ENCODE measurements at regions not wholly inside any gene's neighbourhood (a gene's known extent, or its start where the extent isn't known, plus 50 kb on each side); places are given as distances from the start of the nearest gene placed in this dataset.
A peak's percentile ranks its signal among the peaks of the same experiment; 100 is the strongest.

DNA sequence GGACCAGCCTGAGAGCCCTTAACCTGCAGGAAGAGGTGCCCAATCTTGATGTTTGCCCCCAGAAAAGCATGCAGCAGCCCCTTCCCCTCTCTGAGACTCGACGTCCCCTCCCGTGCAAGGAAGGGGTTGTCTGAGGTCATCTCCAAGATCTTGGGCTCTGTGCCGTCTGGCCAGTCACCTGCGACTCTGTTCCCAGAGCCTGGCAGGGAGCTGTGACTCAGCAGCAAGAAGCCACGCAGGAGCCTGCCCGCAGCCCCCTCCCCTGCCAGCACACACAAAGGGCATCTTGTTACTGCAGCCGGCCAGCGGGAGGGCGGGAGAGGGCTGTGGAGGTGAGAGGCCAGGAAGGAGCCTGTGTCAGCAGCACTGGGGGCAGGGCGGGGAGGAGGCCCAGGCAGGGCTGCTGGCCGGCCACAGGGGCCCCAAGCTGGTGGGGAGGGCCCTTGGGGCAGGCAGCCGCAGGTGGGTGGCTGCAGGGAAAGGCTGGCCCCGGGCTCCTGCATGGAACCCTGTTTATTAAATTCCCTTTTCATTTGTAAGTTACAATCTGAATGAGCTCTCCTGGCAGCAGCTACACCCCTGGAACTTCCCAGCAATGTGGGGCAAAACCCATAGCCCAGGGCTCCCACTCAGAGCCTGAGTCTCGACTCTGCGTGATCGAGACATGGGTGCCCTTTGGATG lies 103.7 kb upstream of the ZMIZ1 start:
- WGBS (ENCODE audit: insufficient coverage, insufficient read length): no CpG with 5 or more reads among the region's 17 CpGs
- Histone ChIP-seq H3K4me1 (ENCODE audit: control insufficient read depth, insufficient read depth, low read length) (peaks cover 6% of the 10 kb centered on the region), H3K36me3 (ENCODE audit: control insufficient read depth, insufficient read depth, low read length) (no peaks in the 10 kb centered on the region), H3K27me3 (ENCODE audit: control insufficient read depth, insufficient read depth, low read length) (no peaks in the 10 kb centered on the region), H3K9me3 (ENCODE audit: control insufficient read depth, insufficient read depth, low read length) (no peaks in the 10 kb centered on the region), H3K27ac (ENCODE audit: low read length) (no peak overlapping the region), H3K4me3 (ENCODE audit: low read length) (no peak overlapping the region)
- peak; percentile 48 for DNase-seq (ENCODE audit: low read depth, low spot score)

DNA sequence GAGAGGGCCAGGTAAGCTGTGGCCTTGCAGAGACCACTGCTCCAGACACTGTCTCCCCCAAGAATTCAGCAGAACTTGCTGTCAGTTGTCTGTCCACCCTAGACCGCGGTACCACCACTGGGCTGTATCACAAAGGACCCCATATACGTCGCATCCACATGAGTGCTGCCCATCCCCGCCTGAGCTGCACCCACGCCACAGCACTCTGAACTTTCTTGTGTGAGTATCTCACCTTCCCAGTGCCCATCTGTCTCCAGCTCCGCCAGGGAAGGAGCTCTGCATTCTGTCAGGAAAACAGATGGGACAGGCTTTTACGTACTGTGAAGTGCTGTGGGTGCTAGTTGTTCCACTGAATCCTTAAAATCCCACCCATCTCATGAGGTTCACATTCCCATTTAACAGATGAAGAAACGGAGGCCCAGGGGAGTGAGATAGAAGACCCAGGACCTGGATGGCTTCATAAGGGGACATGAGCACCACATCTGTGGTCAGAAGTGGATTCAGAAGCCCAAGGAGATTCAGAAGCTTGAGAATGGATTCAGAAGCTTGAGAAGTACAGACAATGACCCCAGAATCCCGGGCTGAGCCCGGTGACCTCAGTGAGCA lies 102.5 kb upstream of the ZMIZ1 start:
- DNase-seq (ENCODE audit: low read depth, low spot score): no peak
- Histone ChIP-seq H3K27ac (ENCODE audit: low read length) (no peak overlapping the region), H3K27me3 (ENCODE audit: control insufficient read depth, insufficient read depth, low read length) (no peaks in the 10 kb centered on the region), H3K4me3 (ENCODE audit: low read length) (no peak overlapping the region), H3K36me3 (ENCODE audit: control insufficient read depth, insufficient read depth, low read length) (no peaks in the 10 kb centered on the region), H3K9me3 (ENCODE audit: control insufficient read depth, insufficient read depth, low read length) (no peaks in the 10 kb centered on the region), H3K4me1 (ENCODE audit: control insufficient read depth, insufficient read depth, low read length) (peaks cover 6% of the 10 kb centered on the region)
- WGBS (ENCODE audit: insufficient coverage, insufficient read length): no CpG with 5 or more reads among the region's 11 CpGs

DNA sequence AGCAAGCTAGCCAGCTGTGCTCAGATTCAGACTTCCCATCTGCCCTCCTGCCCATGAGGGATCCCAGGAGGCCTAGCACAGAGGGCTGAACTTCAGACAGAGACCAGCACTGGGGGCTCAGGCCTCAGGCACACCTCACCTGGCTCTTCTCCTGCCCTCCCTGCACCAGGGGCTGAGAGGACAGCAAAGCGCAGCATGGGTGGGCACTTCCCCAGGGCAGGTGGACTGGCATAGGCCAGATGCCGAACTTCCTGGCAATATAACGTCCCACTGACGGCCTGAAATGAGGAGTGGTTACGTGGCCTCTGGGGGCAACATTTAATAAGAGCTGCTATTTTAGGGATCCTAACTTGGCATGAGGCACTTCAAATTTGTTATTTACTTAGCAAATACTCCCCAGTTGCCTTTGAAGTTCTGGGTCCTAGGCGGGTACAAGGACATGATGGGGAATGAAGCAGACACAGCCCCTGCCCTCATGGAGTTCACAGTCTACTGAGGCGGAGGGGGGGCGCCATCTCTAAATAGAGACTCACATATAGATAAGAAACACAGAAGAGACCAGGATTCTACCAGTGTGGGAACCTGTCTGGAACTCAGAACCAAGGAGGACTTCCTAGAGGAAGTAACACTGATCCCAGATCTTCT lies 101.8 kb upstream of the ZMIZ1 start:
- no peaks in the 10 kb centered on the region for H3K36me3 ChIP-seq (ENCODE audit: control insufficient read depth, insufficient read depth, low read length)
- H3K27ac ChIP-seq (ENCODE audit: low read length): no peak overlapping the region
- no peak overlapping the region for H3K4me3 ChIP-seq (ENCODE audit: low read length)
- H3K4me1 ChIP-seq (ENCODE audit: control insufficient read depth, insufficient read depth, low read length): peaks cover 6% of the 10 kb centered on the region
- no peak for DNase-seq (ENCODE audit: low read depth, low spot score)
- no CpG with 5 or more reads among the region's 8 CpGs for WGBS (ENCODE audit: insufficient coverage, insufficient read length)
- no peaks in the 10 kb centered on the region for H3K27me3 ChIP-seq (ENCODE audit: control insufficient read depth, insufficient read depth, low read length)
- no peaks in the 10 kb centered on the region for H3K9me3 ChIP-seq (ENCODE audit: control insufficient read depth, insufficient read depth, low read length)

DNA sequence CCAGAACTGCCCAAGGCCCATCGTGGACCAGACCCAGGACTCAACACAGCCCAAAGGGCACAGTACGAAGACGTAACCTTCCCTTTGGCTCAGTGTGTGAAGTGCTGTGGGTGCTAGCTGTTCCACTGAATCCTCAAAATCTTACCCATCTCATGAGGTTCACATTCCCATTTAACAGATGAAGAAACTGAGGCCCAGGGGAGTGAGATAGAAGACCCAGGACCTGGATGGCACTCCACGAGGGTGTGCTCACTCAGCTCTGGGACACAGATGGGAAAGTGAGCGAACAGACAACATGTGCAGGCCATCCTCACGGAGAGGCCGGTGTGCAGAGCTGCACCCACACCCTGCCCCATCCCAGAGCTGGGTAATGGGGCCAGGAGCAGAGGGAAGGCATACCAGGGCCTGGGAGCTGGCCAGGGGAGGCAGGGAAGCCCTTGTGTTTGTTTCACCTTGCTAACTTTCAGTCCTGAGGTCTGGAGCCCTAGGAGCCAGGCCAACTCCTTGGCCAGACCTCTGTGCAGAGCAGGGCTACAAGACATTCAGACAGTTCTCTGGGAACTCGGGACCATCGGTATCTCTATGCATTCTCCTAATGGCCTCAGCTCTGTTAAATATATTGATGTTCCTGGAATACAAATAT lies 100.3 kb upstream of the ZMIZ1 start:
- H3K27ac ChIP-seq (ENCODE audit: low read length): no peak overlapping the region
- no peaks in the 10 kb centered on the region for H3K36me3 ChIP-seq (ENCODE audit: control insufficient read depth, insufficient read depth, low read length)
- H3K4me3 ChIP-seq (ENCODE audit: low read length): no peak overlapping the region
- H3K27me3 ChIP-seq (ENCODE audit: control insufficient read depth, insufficient read depth, low read length): no peaks in the 10 kb centered on the region
- H3K4me1 ChIP-seq (ENCODE audit: control insufficient read depth, insufficient read depth, low read length): peaks cover 9% of the 10 kb centered on the region
- no peaks in the 10 kb centered on the region for H3K9me3 ChIP-seq (ENCODE audit: control insufficient read depth, insufficient read depth, low read length)
- no peak for DNase-seq (ENCODE audit: low read depth, low spot score)
- no CpG with 5 or more reads among the region's 9 CpGs for WGBS (ENCODE audit: insufficient coverage, insufficient read length)

DNA sequence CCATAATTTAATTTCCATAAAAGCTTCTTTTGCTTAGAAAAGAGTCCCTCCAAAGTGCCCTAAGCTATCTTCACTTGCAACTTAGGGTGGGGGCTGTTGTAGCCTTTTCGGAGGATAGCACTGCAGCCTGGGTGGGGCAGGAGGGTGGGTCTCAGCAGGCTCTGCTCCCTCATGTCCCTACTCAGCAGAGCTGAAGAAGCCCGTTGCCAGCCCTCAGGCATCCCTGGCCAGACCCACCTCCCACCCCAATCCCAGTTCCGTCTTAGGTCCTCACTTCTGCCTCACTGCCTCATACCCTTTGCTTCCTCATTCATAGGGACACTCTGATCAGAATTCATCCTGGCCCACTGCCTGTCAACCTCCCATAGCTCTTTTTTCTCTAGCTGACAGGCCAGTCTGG lies 99.8 kb upstream of the ZMIZ1 start:
- H3K9me3 ChIP-seq (ENCODE audit: control insufficient read depth, insufficient read depth, low read length): no peaks in the 10 kb centered on the region
- no peak overlapping the region for H3K4me3 ChIP-seq (ENCODE audit: low read length)
- H3K27me3 ChIP-seq (ENCODE audit: control insufficient read depth, insufficient read depth, low read length): no peaks in the 10 kb centered on the region
- peaks cover 9% of the 10 kb centered on the region for H3K4me1 ChIP-seq (ENCODE audit: control insufficient read depth, insufficient read depth, low read length)
- H3K36me3 ChIP-seq (ENCODE audit: control insufficient read depth, insufficient read depth, low read length): no peaks in the 10 kb centered on the region
- no peak for DNase-seq (ENCODE audit: low read depth, low spot score)
- WGBS (ENCODE audit: insufficient coverage, insufficient read length): no CpG with 5 or more reads among the region's 3 CpGs
- H3K27ac ChIP-seq (ENCODE audit: low read length): no peak overlapping the region

DNA sequence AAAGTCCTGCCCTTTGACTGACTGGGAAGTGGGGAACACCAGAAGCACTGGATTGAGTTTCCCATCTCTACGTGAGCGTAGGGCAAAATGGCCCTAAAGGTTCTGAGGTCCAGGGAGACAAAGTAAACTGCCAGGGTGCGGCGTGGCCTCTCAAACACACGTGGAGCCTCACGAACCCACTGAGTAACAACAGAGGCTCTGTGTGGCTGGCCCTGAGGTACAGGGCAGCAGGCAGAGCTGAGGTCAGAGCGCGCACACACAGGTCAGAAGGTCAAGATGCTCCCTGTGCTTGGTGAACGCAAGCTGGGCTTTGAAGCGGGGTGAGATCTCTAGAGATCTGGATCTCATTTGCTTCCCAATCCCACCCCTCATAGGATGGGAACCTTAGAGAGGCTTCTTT lies 99.0 kb upstream of the ZMIZ1 start:
- H3K9me3 ChIP-seq (ENCODE audit: control insufficient read depth, insufficient read depth, low read length): no peaks in the 10 kb centered on the region
- H3K36me3 ChIP-seq (ENCODE audit: control insufficient read depth, insufficient read depth, low read length): no peaks in the 10 kb centered on the region
- peaks cover 5% of the 10 kb centered on the region for H3K4me1 ChIP-seq (ENCODE audit: control insufficient read depth, insufficient read depth, low read length)
- no CpG with 5 or more reads among the region's 10 CpGs for WGBS (ENCODE audit: insufficient coverage, insufficient read length)
- H3K27me3 ChIP-seq (ENCODE audit: control insufficient read depth, insufficient read depth, low read length): no peaks in the 10 kb centered on the region
- DNase-seq (ENCODE audit: low read depth, low spot score): no peak
- no peak overlapping the region for H3K4me3 ChIP-seq (ENCODE audit: low read length)
- no peak overlapping the region for H3K27ac ChIP-seq (ENCODE audit: low read length)

DNA sequence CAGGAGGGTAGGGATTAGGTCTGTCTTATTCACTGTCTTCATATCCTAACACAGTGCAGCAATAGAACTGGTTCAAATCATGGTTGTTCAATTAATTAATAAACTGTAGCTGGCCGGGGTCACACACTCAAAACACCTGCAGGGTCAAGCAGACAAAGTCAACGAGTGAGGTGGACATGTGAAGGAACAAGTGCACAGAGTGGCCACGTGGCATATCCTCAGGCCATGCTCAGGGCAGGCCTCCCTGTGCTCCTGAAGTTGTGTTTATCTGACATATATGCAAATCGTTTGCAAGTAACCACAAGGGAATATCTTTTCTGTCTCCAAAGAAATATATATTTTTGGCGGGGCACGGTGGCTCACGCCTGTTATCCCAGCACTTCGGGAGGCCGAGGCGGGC lies 98.5 kb upstream of the ZMIZ1 start:
- WGBS (ENCODE audit: insufficient coverage, insufficient read length): no CpG with 5 or more reads among the region's 10 CpGs
- DNase-seq (ENCODE audit: low read depth, low spot score): no peak

DNA sequence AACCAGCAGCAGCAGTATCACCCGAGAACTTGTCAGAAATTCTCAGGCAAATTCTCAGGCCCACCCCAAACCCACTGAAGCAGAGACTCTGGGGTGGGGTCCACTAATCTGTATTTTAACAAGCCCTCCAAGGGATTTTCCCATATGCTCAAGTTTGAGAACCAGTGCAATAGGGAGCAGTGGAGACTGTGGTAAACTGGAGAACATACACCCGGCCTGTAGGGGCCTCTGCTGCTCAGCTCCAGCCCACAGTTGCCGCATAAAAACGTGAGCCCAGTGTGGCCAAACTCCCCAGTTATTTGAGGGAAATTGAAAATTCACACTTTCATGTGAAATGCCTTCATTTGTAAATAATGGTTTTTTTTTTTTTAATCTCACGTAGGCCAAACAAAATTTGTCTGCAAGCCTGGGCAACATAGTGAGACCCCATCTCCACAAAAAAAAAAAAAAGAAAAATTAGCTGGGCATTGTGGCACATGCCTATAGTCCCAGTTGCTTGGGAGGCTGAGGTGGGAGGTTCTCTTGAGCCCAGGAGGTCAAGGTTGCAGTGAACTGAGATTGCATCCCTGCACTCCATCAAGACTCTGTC lies 97.6 kb upstream of the ZMIZ1 start:
- H3K9me3 ChIP-seq (ENCODE audit: control insufficient read depth, insufficient read depth, low read length): no peaks in the 10 kb centered on the region
- H3K4me3 ChIP-seq (ENCODE audit: low read length): no peak overlapping the region
- H3K27ac ChIP-seq (ENCODE audit: low read length): no peak overlapping the region
- H3K27me3 ChIP-seq (ENCODE audit: control insufficient read depth, insufficient read depth, low read length): no peaks in the 10 kb centered on the region
- peaks cover 6% of the 10 kb centered on the region; the same call in 1 of the 2 replicates for H3K4me1 ChIP-seq (ENCODE audit: control insufficient read depth, insufficient read depth, low read length)
- WGBS (ENCODE audit: insufficient coverage, insufficient read length): no CpG with 5 or more reads among the region's 5 CpGs
- H3K36me3 ChIP-seq (ENCODE audit: control insufficient read depth, insufficient read depth, low read length): no peaks in the 10 kb centered on the region
- no peak for DNase-seq (ENCODE audit: low read depth, low spot score)

More for the DNA sequence above, 98.5 kb upstream of the ZMIZ1 start:
- no peaks in the 10 kb centered on the region for H3K27me3 ChIP-seq (ENCODE audit: control insufficient read depth, insufficient read depth, low read length)
- H3K27ac ChIP-seq (ENCODE audit: low read length): no peak overlapping the region
- H3K36me3 ChIP-seq (ENCODE audit: control insufficient read depth, insufficient read depth, low read length): no peaks in the 10 kb centered on the region
- H3K9me3 ChIP-seq (ENCODE audit: control insufficient read depth, insufficient read depth, low read length): no peaks in the 10 kb centered on the region
- peaks cover 6% of the 10 kb centered on the region; the same call in 1 of the 2 replicates for H3K4me1 ChIP-seq (ENCODE audit: control insufficient read depth, insufficient read depth, low read length)
- H3K4me3 ChIP-seq (ENCODE audit: low read length): no peak overlapping the region

DNA sequence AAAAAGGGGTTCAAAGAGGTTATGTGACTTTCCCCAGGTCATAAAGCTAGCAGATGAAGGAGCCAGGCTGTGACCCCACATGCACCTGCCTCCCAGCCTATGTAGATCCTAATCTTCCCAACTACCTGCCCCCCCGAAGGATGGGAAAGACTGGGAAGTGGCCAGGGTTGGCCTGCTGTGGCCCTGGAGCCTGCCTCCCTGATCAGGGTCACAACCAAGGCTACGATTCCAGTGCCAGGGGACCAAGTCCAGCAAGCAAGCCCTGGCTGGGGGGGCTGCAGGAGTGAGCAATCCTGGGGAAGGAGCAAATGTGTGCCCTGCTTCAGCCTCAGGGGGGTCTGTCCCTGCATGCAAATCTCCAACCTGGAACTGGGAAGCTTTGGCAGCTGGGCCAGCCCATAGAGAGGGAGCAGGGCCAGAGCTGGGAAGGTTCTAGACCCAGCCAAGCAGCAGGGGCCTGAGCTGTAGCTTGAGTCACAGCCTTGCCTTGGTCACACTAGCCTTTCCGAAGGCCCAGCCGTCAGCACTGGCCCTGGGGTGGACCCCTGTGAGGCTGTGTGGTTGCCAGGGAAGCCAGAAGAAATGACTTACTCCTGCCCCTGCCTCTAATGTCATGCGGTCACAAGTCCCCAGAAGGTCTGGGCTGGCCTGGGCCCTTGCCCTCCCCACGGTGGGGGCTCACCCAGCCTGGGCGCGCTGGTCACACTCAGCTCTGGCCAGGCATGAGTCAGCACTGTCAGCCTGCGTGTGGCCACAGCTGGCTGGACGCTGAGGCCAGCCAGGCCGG lies 96.4 kb upstream of the ZMIZ1 start:
- Histone ChIP-seq H3K4me3 (ENCODE audit: low read length) (no peak overlapping the region), H3K27me3 (ENCODE audit: control insufficient read depth, insufficient read depth, low read length) (no peaks in the 10 kb centered on the region), H3K9me3 (ENCODE audit: control insufficient read depth, insufficient read depth, low read length) (no peaks in the 10 kb centered on the region), H3K36me3 (ENCODE audit: control insufficient read depth, insufficient read depth, low read length) (no peaks in the 10 kb centered on the region), H3K27ac (ENCODE audit: low read length) (no peak overlapping the region), H3K4me1 (ENCODE audit: control insufficient read depth, insufficient read depth, low read length) (peaks cover 6% of the 10 kb centered on the region; the same call in 1 of the 2 replicates)
- WGBS (ENCODE audit: insufficient coverage, insufficient read length): no CpG with 5 or more reads among the region's 11 CpGs
- DNase-seq (ENCODE audit: low read depth, low spot score): no peak
